GM23338 (cell line): ENCODE measurements at regions not wholly inside any gene's neighbourhood (a gene's known extent, or its start where the extent isn't known, plus 50 kb on each side); places are given as distances from the start of the nearest gene placed in this dataset.
A peak's percentile ranks its signal among the peaks of the same experiment; 100 is the strongest.

ENCODE experiments used
- ATAC-seq: fragments of 200-7000 bp; cut with Tn5 transposase; 3 replicates; pipeline ENCODE4 v1.9.1; 2020
- DNase-seq: peaks from one replicate; pipeline ENCODE4 v3.0.0-alpha.2; 2015; ENCODE audit warnings: low spot score
- H2AFZ ChIP-seq: fragments of 200-600 bp; sonication (generic); 2 replicates; pipeline ENCODE4 v1.8.0; 2016; ENCODE audit warnings: antibody characterized with exemption, mild to moderate bottlenecking, moderate library complexity
- H3F3A ChIP-seq: fragments of 200-600 bp; sonication (generic); replicated peaks from 2 replicates; pipeline ENCODE4 v1.8.0; 2017; ENCODE audit warnings: antibody characterized with exemption, mixed run types, low read depth
- H3K27ac ChIP-seq: fragments of 200-600 bp; sonication (generic); 2 replicates; pipeline ENCODE4 v1.6.1; 2016; ENCODE audit warnings: low read depth
- H3K27me3 ChIP-seq: fragments of 200-600 bp; sonication (generic); 2 replicates; pipeline ENCODE4 v1.8.0; 2016; ENCODE audit warnings: mild to moderate bottlenecking, mixed run types, moderate library complexity; ENCODE audit not compliant: insufficient read depth
- H3K36me3 ChIP-seq: fragments of 200-600 bp; sonication (generic); 2 replicates; pipeline ENCODE4 v1.8.0; 2016; ENCODE audit warnings: mild to moderate bottlenecking; ENCODE audit not compliant: insufficient read depth
- H3K4me1 ChIP-seq: fragments of 200-600 bp; sonication (generic); 2 replicates; pipeline ENCODE4 v1.8.0; 2016; ENCODE audit warnings: mild to moderate bottlenecking, moderate library complexity; ENCODE audit not compliant: insufficient read depth
- H3K4me2 ChIP-seq: fragments of 200-600 bp; sonication (generic); 2 replicates; pipeline ENCODE4 v1.7.1; 2017; ENCODE audit warnings: mixed run types
- H3K4me3 ChIP-seq: fragments of 200-600 bp; sonication (generic); 2 replicates; pipeline ENCODE4 v1.6.1; 2016; ENCODE audit warnings: mixed run types
- H3K79me2 ChIP-seq: fragments of 200-600 bp; sonication (generic); replicated peaks from 2 replicates; pipeline ENCODE4 v1.8.0; 2017; ENCODE audit warnings: mild to moderate bottlenecking; ENCODE audit not compliant: insufficient read depth
- H3K9me2 ChIP-seq: fragments of 200-600 bp; sonication (generic); 2 replicates; pipeline ENCODE4 v1.8.0; 2017; ENCODE audit not compliant: insufficient read depth
- H4K20me1 ChIP-seq: fragments of 200-600 bp; sonication (generic); replicated peaks from 2 replicates; pipeline ENCODE4 v1.8.0; 2017; ENCODE audit warnings: mild to moderate bottlenecking; ENCODE audit not compliant: insufficient read depth
- H3K27ac Mint-ChIP-seq: 2 replicates; pipeline ENCODE4 v1.8.0; 2020; ENCODE audit warnings: inconsistent platforms, mild to moderate bottlenecking, moderate library complexity, mixed read lengths
- H3K27me3 Mint-ChIP-seq: 3 replicates; pipeline ENCODE4 v1.8.0; 2022; ENCODE audit warnings: low read depth, mild to moderate bottlenecking, moderate library complexity, mixed read lengths, inconsistent platforms; ENCODE audit not compliant: insufficient read depth, poor library complexity
- H3K36me3 Mint-ChIP-seq: 3 replicates; pipeline ENCODE4 v1.8.0; 2021; ENCODE audit warnings: low read depth, mild to moderate bottlenecking, inconsistent platforms, moderate library complexity, mixed read lengths
- H3K4me1 Mint-ChIP-seq: 3 replicates; pipeline ENCODE4 v1.8.0; 2020; ENCODE audit warnings: mild to moderate bottlenecking, inconsistent platforms, mixed read lengths
- H3K4me3 Mint-ChIP-seq: 3 replicates; pipeline ENCODE4 v1.8.0; 2021; ENCODE audit warnings: moderate library complexity, mild to moderate bottlenecking, inconsistent platforms, mixed read lengths
- H3K9me3 Mint-ChIP-seq: 3 replicates; pipeline ENCODE4 v1.8.0; 2020; ENCODE audit warnings: moderate library complexity, mild to moderate bottlenecking, inconsistent platforms, mixed read lengths
- EZH2 ChIP-seq: fragments of 200-600 bp; sonication (generic); IDR thresholded peaks from one replicate; pipeline ENCODE4 v1.8.0; 2017; ENCODE audit warnings: antibody characterized with exemption, mild to moderate bottlenecking, low read depth; ENCODE audit not compliant: unreplicated experiment
- NANOG ChIP-seq: IDR thresholded peaks from 2 replicates; pipeline ENCODE4 v1.6.1; 2016; ENCODE audit warnings: antibody characterized with exemption, borderline replicate concordance
- POLR2AphosphoS5 ChIP-seq: IDR thresholded peaks from 2 replicates; pipeline ENCODE4 v1.6.1; 2016; ENCODE audit warnings: antibody characterized with exemption, low read depth
- ZNF114 ChIP-seq: fragments of 250-450 bp; sonication (Bioruptor Pico); IDR thresholded peaks from 2 replicates; pipeline ENCODE4 v1.5.0; 2020; ENCODE audit warnings: mild to moderate bottlenecking, moderate library complexity
- TF ChIP-seq, protein P1 (sequence below), 2 experiments: fragments of 200-600 bp in 1 of 2; sonication (generic) in 1 of 2; conservative IDR thresholded peaks; 2 replicates each; pipeline versions ENCODE4 v1.5.1 to v1.6.1; 2016 to 2017; ENCODE audit warnings: antibody characterized with exemption in 2 of 2, low read depth in 2 of 2, mild to moderate bottlenecking in 2 of 2, moderate library complexity in 1 of 2
- TF ChIP-seq, protein P2 (sequence below): IDR thresholded peaks from one replicate; pipeline ENCODE4 v1.6.1; 2018; ENCODE audit warnings: antibody characterized with exemption; ENCODE audit not compliant: unreplicated experiment

- Histone ChIP-seq H3K4me1 (no peaks in the 10 kb centered on the region), H3K27me3 (no peaks in the 10 kb centered on the region), H4K20me1 (no peaks in the 10 kb centered on the region), H3K4me3 (no peak overlapping the region), H2AFZ (no peak overlapping the region), H3K4me2 (no peak overlapping the region), H3F3A (no peaks in the 10 kb centered on the region), H3K36me3 (no peaks in the 10 kb centered on the region), H3K27ac (no peak overlapping the region), H3K79me2 (no peaks in the 10 kb centered on the region), H3K9me2 (peaks cover 10% of the 10 kb centered on the region; the same call in 1 of the 2 replicates)
- no peak for TF ChIP-seq EZH2
- H3K27ac Mint-ChIP-seq = no peak overlapping the region
- no peak for ATAC-seq
- peaks cover 2% of the 10 kb centered on the region; the same call in 1 of the 3 replicates for H3K4me1 Mint-ChIP-seq
- H3K4me3 Mint-ChIP-seq = no peak overlapping the region
- DNase-seq = no peak
- no peaks in the 10 kb centered on the region for H3K36me3 Mint-ChIP-seq
- H3K27me3 Mint-ChIP-seq = no peaks in the 10 kb centered on the region
- H3K9me3 Mint-ChIP-seq = no peaks in the 10 kb centered on the region
These were observed 100.1 kb upstream of the DYNLRB2 start for GRCh38 chr16:80440667-80441066.

DNA sequence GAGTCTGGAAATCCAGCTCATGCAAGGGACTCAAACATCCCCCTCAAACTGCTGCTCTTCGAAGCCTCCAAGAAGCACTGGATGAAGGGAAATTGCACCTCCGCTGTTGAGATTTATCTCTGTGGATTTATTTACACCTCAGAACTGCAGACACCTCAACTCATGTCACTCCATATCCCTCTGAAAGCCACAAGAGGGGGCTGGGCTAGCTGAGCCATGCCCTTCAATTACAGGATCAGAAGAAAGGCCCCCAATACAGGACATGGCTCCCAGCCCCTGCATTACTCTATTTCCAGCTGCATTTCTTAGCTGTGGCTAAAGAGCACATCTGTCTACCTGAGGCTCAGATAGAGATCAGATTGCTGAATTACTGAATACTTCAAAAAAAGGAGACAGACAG lies 103.1 kb upstream of the DYNLRB2 start:
- H3K27ac Mint-ChIP-seq = no peak overlapping the region
- Histone ChIP-seq H3K27me3 (no peaks in the 10 kb centered on the region), H3K79me2 (no peaks in the 10 kb centered on the region), H3F3A (no peaks in the 10 kb centered on the region), H2AFZ (peak overlapping the region; percentile 66; the same call in 1 of the 2 replicates), H3K27ac (no peak overlapping the region), H3K4me3 (no peak overlapping the region), H3K9me2 (no peaks in the 10 kb centered on the region), H3K4me2 (no peak overlapping the region), H3K36me3 (no peaks in the 10 kb centered on the region), H3K4me1 (no peaks in the 10 kb centered on the region), H4K20me1 (no peaks in the 10 kb centered on the region)
- DNase-seq (peak; percentile 51), ATAC-seq (peak; percentile 89)
- H3K27me3 Mint-ChIP-seq = no peaks in the 10 kb centered on the region
- no peak overlapping the region for H3K4me3 Mint-ChIP-seq
- H3K9me3 Mint-ChIP-seq = no peaks in the 10 kb centered on the region
- no peaks in the 10 kb centered on the region for H3K36me3 Mint-ChIP-seq
- H3K4me1 Mint-ChIP-seq = peaks cover 2% of the 10 kb centered on the region; the same call in 1 of the 3 replicates
- TF ChIP-seq, protein P1, sequence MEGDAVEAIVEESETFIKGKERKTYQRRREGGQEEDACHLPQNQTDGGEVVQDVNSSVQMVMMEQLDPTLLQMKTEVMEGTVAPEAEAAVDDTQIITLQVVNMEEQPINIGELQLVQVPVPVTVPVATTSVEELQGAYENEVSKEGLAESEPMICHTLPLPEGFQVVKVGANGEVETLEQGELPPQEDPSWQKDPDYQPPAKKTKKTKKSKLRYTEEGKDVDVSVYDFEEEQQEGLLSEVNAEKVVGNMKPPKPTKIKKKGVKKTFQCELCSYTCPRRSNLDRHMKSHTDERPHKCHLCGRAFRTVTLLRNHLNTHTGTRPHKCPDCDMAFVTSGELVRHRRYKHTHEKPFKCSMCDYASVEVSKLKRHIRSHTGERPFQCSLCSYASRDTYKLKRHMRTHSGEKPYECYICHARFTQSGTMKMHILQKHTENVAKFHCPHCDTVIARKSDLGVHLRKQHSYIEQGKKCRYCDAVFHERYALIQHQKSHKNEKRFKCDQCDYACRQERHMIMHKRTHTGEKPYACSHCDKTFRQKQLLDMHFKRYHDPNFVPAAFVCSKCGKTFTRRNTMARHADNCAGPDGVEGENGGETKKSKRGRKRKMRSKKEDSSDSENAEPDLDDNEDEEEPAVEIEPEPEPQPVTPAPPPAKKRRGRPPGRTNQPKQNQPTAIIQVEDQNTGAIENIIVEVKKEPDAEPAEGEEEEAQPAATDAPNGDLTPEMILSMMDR (conservative IDR thresholded peaks at IDR 0.05; ENCODE audit: low read depth in 2 of 2) = peak; percentile 52 to 60
- TF ChIP-seq, protein P2, sequence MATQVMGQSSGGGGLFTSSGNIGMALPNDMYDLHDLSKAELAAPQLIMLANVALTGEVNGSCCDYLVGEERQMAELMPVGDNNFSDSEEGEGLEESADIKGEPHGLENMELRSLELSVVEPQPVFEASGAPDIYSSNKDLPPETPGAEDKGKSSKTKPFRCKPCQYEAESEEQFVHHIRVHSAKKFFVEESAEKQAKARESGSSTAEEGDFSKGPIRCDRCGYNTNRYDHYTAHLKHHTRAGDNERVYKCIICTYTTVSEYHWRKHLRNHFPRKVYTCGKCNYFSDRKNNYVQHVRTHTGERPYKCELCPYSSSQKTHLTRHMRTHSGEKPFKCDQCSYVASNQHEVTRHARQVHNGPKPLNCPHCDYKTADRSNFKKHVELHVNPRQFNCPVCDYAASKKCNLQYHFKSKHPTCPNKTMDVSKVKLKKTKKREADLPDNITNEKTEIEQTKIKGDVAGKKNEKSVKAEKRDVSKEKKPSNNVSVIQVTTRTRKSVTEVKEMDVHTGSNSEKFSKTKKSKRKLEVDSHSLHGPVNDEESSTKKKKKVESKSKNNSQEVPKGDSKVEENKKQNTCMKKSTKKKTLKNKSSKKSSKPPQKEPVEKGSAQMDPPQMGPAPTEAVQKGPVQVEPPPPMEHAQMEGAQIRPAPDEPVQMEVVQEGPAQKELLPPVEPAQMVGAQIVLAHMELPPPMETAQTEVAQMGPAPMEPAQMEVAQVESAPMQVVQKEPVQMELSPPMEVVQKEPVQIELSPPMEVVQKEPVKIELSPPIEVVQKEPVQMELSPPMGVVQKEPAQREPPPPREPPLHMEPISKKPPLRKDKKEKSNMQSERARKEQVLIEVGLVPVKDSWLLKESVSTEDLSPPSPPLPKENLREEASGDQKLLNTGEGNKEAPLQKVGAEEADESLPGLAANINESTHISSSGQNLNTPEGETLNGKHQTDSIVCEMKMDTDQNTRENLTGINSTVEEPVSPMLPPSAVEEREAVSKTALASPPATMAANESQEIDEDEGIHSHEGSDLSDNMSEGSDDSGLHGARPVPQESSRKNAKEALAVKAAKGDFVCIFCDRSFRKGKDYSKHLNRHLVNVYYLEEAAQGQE = no peak

DNA sequence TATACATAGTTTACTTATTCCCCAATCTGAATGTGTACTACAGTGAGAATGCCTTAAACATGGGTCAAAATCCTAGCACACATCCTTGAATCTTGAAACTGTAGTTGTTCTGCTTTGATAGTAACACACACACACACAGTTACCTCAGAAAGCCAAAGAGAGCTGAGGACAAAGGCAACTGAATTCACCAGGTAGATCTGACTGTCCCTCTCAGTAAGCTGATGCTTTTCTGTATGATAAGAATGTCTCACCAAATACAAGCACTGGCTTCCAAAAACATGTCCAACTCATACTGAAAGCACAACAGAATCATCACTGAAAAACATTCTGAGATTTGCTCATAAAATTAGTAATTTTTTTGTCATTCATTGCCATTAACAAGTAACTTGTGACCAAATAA lies 104.3 kb upstream of the DYNLRB2 start:
- Histone ChIP-seq H3K4me3 (no peak overlapping the region), H4K20me1 (no peaks in the 10 kb centered on the region), H3K9me2 (no peaks in the 10 kb centered on the region), H3K79me2 (no peaks in the 10 kb centered on the region), H3F3A (no peaks in the 10 kb centered on the region), H2AFZ (no peak overlapping the region), H3K4me2 (no peak overlapping the region), H3K27ac (no peak overlapping the region), H3K4me1 (no peaks in the 10 kb centered on the region), H3K36me3 (no peaks in the 10 kb centered on the region), H3K27me3 (no peaks in the 10 kb centered on the region)
- Mint-ChIP-seq H3K36me3 (no peaks in the 10 kb centered on the region), H3K27me3 (no peaks in the 10 kb centered on the region), H3K27ac (no peak overlapping the region), H3K4me3 (no peak overlapping the region), H3K4me1 (peaks cover 2% of the 10 kb centered on the region; the same call in 1 of the 3 replicates), H3K9me3 (no peaks in the 10 kb centered on the region)
- ATAC-seq = no peak
- no peak for DNase-seq
- TF ChIP-seq ZNF114 (CRISPR knock-in tag) (no peak), POLR2AphosphoS5 (no peak), NANOG (no peak)
